Upper lobe of left lung (tissue), 6 donors: ENCODE measurements at regions not wholly inside any gene's neighbourhood (a gene's known extent, or its start where the extent isn't known, plus 50 kb on each side); places are given as distances from the start of the nearest gene placed in this dataset.
"Not testable (repeated sequence)": the region's sequence is repeated elsewhere in the genome, so short reads cannot be mapped to it uniquely, and the experiment has no call there.

Experiments
- ATAC-seq, 2 donors: fragments of 200-7000 bp; cut with Tn5 transposase; one replicate each; pipeline ENCODE4 v1.9.1; 2022; ENCODE audit warnings: mild to moderate bottlenecking in 2 of 2, moderate library complexity in 2 of 2; ENCODE audit not compliant: low FRiP score in 2 of 2
- DNase-seq, 2 donors: peaks; one replicate each; pipeline ENCODE4 v3.0.0-alpha.2; 2019 to 2020
- H3K27ac ChIP-seq, 4 donors: fragments of 200-600 bp; sonication (generic); one replicate each; pipeline ENCODE4 v1.5.1; 2016 to 2019
- H3K27me3 ChIP-seq, 4 donors: fragments of 200-600 bp; sonication (generic); one replicate each; pipeline ENCODE4 v1.5.1; 2017 to 2019
- H3K36me3 ChIP-seq, 4 donors: fragments of 200-600 bp; sonication (generic); one replicate each; pipeline ENCODE4 v1.5.1; 2016 to 2019
- H3K4me1 ChIP-seq, 4 donors: fragments of 200-600 bp; sonication (generic); one replicate each; pipeline ENCODE4 v1.5.1; 2018 to 2019
- H3K4me3 ChIP-seq, 4 donors: fragments of 200-600 bp; sonication (generic); one replicate each; pipeline ENCODE4 v1.5.1; 2017 to 2019; ENCODE audit warnings: mild to moderate bottlenecking in 2 of 4, moderate library complexity in 1 of 4
- H3K9me3 ChIP-seq, 4 donors: fragments of 200-600 bp; sonication (generic); one replicate each; pipeline ENCODE4 v1.5.1; 2018 to 2019
- WGBS, 2 donors: methylation state at CpG; one replicate each; pipeline ENCODE4 v1.1.5; 2017 to 2018; 5-methylcytosine and 5-hydroxymethylcytosine counted together
- donor health status: DM: no; HTN: no; CAD: no; lungs with moderate emphysema.
- donor health status: DM: no; HTN: yes; CAD: no; lungs with severe emphysema.

- not testable (repeated sequence) for H3K9me3 ChIP-seq, H3K4me3 ChIP-seq, DNase-seq, ATAC-seq, H3K27me3 ChIP-seq, H3K36me3 ChIP-seq, H3K4me1 ChIP-seq, H3K27ac ChIP-seq
- WGBS, 2 donors: no CpG with 5 or more reads among the region's 1 CpG
Measured at GRCh38 chr9:41839786-41840185, 289.4 kb downstream of the CNTNAP3B start.

DNA sequence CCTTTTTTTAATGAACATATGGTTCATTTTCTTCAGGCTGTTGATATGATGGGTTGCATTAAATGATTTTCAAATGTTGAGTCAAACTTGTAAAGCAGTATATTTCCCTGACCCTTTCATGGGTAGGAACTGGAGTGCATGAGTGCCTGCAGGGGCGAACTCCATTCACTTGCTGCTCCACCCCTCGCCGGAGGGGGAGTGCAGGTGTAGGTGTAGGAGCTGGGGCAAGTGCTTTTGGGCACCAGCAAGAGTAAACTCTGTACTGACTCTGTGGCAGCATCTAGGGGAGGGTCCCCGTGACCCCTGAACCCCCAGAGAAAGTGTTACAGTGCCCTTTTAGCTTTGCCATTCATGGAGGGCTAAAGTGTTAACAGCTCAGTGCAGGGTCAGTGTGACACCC lies 290.3 kb downstream of the CNTNAP3B start:
- not testable (repeated sequence) for ATAC-seq, H3K36me3 ChIP-seq, H3K4me3 ChIP-seq, H3K9me3 ChIP-seq, DNase-seq, H3K27ac ChIP-seq, H3K4me1 ChIP-seq, H3K27me3 ChIP-seq
- no CpG with 5 or more reads among the region's 4 CpGs for WGBS, 2 donors

DNA sequence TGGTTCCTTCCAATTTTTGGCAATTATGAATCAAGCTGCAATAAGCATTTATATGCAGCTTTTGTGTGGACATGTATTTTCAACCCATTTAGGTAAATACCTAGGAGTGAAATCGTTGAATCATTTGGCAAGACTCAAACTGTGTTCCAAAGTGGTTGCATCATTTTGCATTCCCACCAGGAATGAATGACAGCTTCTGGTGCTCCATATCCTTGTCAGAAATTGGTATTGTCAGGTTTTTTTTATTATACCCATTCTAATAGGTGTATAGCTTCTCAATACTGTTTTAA lies 290.7 kb downstream of the CNTNAP3B start:
- not testable (repeated sequence) for H3K9me3 ChIP-seq, ATAC-seq, H3K4me3 ChIP-seq, DNase-seq, H3K27me3 ChIP-seq, H3K36me3 ChIP-seq, H3K4me1 ChIP-seq, H3K27ac ChIP-seq
- no CpG with 5 or more reads among the region's 1 CpG for WGBS, 2 donors

DNA sequence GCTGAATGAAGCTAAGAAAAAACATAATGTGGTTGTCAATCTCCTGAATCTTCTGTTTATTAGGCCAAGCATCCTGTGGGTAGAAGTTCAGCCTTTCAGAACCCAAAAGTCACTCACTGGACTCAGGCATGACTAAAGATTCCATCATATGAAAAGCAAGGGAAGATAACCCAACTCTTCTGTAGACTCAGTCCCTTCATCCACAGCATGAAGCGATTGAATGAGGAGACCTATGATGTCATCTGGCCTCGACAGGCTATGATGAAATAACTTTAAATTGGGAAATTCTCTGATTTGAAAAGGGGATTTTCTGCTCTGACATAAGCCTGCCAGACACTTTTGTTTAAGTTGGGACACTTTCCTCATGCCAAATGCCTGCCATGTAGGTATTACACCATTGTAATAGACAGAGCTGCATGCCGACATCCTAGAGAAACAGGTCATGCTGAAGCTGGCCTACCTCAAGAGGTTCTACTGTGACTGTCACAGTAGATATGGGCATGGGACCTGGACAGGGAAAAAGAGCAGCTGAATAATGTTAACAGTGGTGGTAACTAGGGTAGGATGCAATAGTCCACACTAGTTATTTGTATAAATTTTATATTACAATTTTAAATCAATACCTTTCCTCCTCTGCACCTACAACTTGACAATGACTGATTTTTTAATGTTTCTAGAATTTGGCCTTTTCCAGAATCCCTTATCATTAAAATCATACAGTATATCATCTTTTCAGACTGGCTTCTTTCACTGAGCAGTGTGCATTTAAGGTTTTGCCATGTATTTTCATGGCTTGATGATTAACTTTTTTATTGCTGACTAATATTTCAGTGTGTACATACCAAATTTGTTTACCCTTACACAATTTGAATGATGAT lies 291.3 kb downstream of the CNTNAP3B start:
- not testable (repeated sequence) for H3K27ac ChIP-seq, H3K27me3 ChIP-seq, H3K9me3 ChIP-seq, H3K4me3 ChIP-seq, H3K4me1 ChIP-seq, H3K36me3 ChIP-seq, ATAC-seq, DNase-seq
- no CpG with 5 or more reads among the region's 3 CpGs for WGBS, 2 donors

DNA sequence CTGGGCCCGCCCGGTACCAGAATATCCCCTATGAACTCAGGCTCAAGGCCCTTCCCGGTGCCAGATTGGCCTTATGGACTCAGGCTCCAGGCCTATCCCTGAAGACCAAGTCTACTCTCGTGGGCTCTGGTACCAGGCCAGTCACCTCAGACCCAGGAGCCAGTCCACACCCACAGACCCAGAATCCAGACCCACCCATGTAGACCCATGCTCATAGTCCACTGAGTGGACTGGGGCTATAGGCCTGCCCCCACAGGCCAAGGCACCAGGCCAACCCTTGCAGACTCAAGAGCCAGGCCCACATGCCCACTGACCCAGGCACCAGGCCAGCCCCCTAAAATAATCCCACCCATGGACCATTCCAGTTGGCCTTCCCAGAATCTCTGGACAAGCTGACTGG lies 296.1 kb downstream of the CNTNAP3B start:
- H3K9me3 ChIP-seq, H3K27me3 ChIP-seq, H3K4me3 ChIP-seq, H3K4me1 ChIP-seq, H3K36me3 ChIP-seq, DNase-seq, H3K27ac ChIP-seq: not testable (repeated sequence)
- no CpG with 5 or more reads among the region's 4 CpGs for WGBS, 2 donors
- ATAC-seq: peak; percentile 39 to 54

DNA sequence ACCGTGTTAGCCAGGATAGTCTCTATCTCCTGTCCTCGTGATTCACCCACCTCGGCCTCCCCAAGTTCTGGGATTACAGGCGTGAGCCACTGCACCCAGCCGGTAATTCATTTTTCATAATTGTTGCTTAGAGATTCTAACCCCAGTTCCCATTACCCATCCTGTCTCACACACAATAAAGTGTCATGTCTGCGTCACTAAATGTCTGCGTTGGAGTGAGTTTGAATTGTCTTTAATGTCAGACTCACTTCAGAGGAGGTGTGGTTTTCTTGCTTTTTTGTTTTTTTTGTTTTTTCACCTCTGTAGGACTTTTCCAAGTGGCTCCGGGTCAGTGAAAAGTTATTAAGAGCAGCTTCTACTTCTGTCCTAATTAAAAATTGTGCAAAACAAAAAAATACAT lies 304.5 kb downstream of the CNTNAP3B start:
- not testable (repeated sequence) for H3K27ac ChIP-seq, DNase-seq, H3K27me3 ChIP-seq, H3K36me3 ChIP-seq, H3K9me3 ChIP-seq, ATAC-seq, H3K4me1 ChIP-seq, H3K4me3 ChIP-seq
- no CpG with 5 or more reads among the region's 8 CpGs for WGBS, 2 donors

DNA sequence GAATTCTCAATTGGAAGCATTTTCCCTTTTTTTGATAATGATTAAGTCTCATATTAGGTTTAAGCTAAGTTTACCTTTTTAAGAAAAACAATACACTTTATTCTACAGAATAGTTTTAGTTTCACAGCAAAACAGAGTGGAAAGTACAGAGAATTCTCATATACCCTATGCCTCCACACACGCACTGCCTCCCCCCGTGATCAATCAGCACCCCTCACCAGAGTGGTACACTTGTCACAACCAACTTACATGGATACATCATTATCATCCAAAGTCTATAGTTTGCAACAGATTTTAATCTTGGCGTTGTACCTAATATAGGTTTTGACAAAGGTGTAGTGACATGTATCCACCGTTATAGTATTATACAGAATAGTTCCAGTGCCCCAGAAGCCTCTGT lies 326.5 kb downstream of the CNTNAP3B start:
- H3K9me3 ChIP-seq, ATAC-seq: not testable (repeated sequence)

GRCh38 chr9:41798684-41799083 lies 330.5 kb downstream of the CNTNAP3B start:
- 67 to 68% methylated on average over 4 of the region's 4 CpGs for WGBS, 2 donors
- ATAC-seq, H3K9me3 ChIP-seq, H3K4me1 ChIP-seq, H3K27ac ChIP-seq, H3K4me3 ChIP-seq, DNase-seq, H3K36me3 ChIP-seq, H3K27me3 ChIP-seq: not testable (repeated sequence)

More for the DNA sequence above, 326.5 kb downstream of the CNTNAP3B start:
- not testable (repeated sequence) for H3K4me3 ChIP-seq, H3K36me3 ChIP-seq, H3K4me1 ChIP-seq, H3K27ac ChIP-seq, H3K27me3 ChIP-seq, DNase-seq
- 71 to 75% methylated on average over 4 of the region's 4 CpGs for WGBS, 2 donors

GRCh38 chr9:41790719-41791363 lies 338.4 kb downstream of the CNTNAP3B start:
- peak in 1 of 2 donors; percentile 48 for ATAC-seq

GRCh38 chr9:41790007-41790406 lies 339.2 kb downstream of the CNTNAP3B start:
- WGBS, 2 donors: 44 to 46% methylated on average over 5 of the region's 5 CpGs
- H3K9me3 ChIP-seq, H3K27ac ChIP-seq, H3K4me3 ChIP-seq, DNase-seq, H3K36me3 ChIP-seq, ATAC-seq, H3K4me1 ChIP-seq, H3K27me3 ChIP-seq: not testable (repeated sequence)

More at GRCh38 chr9:41790719-41791363, 338.4 kb downstream of the CNTNAP3B start:
- H3K27me3 ChIP-seq, DNase-seq, H3K27ac ChIP-seq, H3K4me3 ChIP-seq, H3K4me1 ChIP-seq, H3K9me3 ChIP-seq, H3K36me3 ChIP-seq: not testable (repeated sequence)
- WGBS, 2 donors: 39 to 45% methylated on average over 6 of the region's 7 CpGs

- H3K27ac ChIP-seq, H3K9me3 ChIP-seq, DNase-seq, ATAC-seq, H3K4me1 ChIP-seq, H3K27me3 ChIP-seq, H3K36me3 ChIP-seq, H3K4me3 ChIP-seq: not testable (repeated sequence)
- 70 to 84% methylated on average over 4 of the region's 4 CpGs for WGBS, 2 donors
Measured at GRCh38 chr9:41789387-41789786, 339.8 kb downstream of the CNTNAP3B start.

DNA sequence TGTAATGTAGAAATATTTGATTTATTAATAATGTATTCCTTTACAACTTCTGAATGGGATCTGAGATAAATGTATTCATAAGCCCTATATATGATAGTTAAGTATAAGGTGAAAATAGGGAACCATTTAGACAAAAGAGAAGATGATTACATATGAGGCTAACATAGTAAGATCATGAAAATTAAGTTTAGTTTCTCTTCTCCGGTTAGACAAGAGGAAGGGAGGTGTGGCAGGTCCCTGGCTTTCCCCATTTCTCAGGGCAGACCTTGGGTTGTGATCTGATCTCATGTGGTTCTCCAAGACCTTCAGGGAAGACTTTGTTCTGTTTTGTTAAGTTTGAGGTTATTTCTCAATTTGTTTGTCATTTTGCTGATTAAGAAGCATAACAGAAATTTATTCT lies 341.3 kb downstream of the CNTNAP3B start:
- not testable (repeated sequence) for H3K27ac ChIP-seq, H3K36me3 ChIP-seq, H3K27me3 ChIP-seq, H3K9me3 ChIP-seq, H3K4me1 ChIP-seq, H3K4me3 ChIP-seq, DNase-seq
- peak in 1 of 2 donors; percentile 36 for ATAC-seq
- 23 to 43% methylated on average over 1 of the region's 1 CpG for WGBS, 2 donors

DNA sequence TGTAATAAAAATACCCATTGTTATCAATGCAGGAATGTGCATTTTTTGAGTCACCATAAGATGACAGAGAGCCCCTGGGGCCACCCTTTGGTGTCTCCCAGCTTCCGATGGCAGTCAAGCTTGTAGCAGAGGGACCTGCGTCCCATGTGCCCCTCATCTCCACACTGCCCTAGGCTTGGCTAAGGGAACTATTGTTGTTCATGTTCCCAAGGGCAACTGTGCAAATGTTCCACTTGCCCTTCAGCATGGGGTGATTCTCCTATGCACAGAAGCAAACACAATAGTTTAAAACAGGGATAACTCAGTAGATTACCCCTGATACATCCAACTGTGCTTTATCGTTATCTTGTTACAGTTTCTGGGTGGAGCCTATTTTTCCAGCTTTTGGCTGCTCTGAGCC lies 342.0 kb downstream of the CNTNAP3B start:
- not testable (repeated sequence) for H3K27ac ChIP-seq, ATAC-seq, DNase-seq, H3K9me3 ChIP-seq, H3K27me3 ChIP-seq, H3K4me3 ChIP-seq, H3K36me3 ChIP-seq, H3K4me1 ChIP-seq
- no CpG with 5 or more reads among the region's 3 CpGs for WGBS, 2 donors
